CD1c-positive myeloid dendritic cell (primary cell): ENCODE measurements at regions not wholly inside any gene's neighbourhood (a gene's known extent, or its start where the extent isn't known, plus 50 kb on each side); places are given as distances from the start of the nearest gene placed in this dataset.

Experiments
- DNase-seq: peaks from one replicate; pipeline ENCODE4 v3.0.0-alpha.2; 2016; ENCODE audit errors: extremely low spot score

DNA sequence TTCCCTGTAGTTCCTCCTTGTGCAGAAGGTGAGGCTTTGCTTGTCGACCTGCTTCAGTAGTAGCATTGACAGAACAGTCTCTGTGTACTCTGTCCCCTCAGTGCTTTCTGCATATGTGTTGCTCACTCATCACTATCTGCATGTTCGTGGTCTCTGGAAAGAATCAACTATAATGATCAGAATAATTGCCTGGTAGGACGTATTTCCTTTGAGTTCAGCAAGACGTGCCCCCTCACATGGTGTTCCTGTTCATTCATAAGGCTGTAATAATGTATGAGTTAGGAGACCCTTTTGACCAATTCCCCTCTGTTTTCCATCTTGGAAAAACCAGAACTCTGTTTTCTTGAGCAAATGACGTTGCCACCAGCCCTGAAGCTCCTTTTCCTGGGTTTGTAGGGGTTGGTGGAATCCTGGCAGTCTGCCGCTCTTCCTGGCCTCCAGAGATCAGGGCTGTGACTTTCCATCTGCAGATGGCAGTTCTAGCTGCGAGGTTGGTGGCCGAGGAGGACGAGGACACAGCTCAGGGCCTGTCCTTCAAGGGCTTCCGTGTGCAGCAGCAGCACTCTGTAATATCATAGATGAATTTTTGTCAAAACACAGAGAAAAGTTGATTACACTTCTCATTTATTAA lies 61.9 kb downstream of the EXOSC2 start:
- no peak for DNase-seq

DNA sequence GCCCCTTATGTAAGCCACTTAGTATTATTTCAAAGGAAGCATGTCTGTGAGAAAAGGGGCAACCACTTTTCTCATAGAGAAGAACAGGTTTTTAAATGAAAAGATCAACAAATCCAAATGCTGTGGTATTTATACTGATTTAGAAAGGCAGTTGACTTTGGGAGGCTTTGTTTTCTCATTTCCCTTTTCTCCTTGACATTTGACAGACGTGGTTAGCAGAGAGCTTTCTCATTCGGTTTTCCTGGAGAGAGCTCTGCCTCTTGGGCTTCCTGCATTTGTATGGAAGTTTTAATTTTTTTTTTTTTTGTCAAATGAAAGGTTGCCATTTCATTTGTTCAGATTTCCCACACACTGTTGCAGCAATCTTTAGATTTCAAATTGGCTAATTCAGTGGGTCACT lies 62.5 kb downstream of the EXOSC2 start:
- peak; percentile 45 for DNase-seq

DNA sequence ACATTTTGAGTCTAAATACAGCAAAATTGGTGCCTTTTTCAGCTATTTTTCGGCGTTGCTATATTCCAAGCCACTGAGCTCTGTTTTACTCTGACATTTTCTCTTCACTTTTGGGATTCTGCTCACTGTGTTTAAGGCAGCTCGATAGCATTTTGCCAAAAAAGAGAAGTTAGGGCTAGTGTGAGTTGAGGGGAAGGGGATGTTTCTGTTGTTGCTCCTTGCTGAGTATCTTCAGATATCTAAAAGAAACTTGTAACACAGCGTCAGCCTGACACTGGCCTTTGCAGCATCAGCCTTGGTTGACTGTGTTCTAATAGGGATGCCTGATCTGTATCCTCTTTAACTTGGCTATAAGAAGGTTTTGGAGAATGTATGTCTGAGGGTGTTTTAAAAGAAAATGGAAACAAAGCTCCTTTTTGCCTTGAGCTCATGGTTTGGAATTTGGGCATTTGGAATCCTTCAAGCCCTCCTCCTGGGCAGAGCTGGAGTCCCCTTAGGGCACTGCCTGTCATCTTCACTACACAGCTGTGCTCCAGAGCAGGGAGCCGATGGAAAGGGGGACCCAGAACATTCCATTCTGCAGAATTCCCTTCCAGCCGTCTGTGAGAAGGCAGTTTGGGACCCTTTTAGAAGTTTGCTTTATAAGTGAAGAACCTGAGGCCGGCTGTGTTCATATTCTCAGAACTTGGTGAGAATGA lies 63.0 kb downstream of the EXOSC2 start:
- peak; percentile 4 for DNase-seq

DNA sequence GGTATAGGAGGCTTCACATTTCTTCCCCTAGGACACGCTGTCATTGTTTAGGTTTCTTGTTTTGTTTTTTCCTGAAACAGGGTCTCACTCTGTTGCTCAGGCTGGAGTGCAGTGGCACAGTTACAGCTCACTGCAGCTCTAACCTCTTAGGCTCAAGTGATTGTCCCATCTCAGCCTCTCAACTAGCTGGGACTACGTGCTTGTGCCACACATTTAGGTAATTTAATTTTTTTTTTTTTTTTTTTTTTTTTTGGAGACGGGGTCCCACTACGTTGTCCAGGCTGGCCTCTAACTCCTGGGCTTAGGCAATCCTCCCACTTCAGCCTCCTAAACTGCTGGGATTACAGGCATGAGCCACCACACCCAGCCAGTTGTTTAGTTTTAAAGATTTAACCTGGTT lies 66.2 kb downstream of the EXOSC2 start:
- DNase-seq: no peak

DNA sequence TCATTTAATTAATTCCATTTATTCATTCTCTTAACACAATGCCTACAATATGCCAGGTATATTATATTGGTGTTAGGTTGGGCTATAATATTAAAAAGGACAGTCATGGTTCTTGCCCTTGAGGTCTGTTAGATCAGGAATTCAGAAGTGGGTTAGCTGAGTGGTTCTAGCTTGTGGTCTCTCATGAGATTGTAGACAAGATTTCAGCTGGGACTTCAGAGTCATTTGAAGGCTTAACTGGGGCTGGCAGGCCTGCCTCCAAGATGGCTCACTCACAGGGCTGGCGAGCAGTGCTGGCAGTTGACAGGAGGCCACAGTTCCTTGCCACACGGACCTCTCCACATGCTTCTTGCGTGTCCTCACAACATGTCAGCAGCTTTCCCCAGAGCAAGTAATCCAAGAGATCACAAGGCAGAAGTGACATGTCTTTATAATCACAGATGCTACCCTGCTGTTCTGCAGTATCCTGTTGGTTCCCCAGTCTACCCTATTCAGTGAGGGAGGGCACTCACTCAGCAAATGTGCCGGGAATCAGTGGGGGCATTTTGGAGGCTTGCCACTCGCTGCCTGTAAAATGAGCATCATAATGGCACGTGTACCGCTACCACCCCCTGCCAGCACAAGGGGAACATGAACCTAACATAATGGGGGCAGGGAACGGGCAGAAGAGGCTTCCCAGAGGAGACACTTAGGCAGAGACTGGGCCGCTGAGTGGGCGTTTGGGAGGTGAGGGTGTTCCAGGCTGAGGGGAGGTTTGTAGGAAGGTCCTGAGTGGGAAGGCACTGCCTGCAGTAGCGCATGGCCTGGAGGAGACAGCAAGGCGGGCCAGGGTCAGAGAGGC lies 70.0 kb downstream of the EXOSC2 start:
- no peak for DNase-seq

DNA sequence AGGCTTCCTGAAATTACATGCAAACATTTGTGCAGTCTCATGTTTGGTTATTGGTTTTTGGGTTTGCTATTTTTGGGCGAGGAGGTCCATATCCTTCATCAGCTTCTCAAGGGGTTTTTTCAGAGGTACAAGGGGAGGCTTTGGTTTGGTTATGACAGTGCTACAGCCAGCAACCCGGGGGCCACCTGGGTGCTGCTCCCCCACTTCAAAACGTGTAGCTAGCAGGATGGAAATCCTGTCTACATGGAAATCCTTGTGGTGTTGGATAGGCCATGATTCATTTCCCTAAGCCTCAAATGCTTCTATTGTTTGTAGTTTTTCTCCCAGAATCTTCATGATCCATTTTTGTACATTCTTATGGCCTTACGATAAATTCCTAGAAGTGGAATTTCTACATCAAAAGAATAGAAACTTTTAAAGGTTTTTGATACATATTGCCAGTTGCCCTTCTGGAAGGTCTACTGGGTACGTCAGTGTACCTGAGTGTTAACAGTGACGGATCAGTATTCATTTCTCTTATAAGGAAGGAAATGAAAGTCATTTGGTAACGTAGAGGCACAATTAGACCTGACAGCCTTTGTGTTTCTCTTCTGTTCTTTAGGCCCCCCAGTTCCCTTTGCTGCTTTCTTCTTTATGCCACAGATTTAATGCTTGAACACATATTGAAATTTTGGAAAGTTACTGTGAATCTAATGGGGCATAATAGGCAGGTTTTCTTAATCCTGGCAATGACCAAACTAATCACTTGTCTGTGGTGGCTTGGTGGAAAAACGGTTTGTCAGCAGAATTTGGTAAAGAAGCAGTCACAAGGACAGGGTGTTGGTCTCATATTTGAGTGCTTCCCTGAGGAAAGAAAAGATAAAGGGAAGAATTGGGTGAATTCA lies 69.7 kb upstream of the ABL1 start:
- no peak for DNase-seq

DNA sequence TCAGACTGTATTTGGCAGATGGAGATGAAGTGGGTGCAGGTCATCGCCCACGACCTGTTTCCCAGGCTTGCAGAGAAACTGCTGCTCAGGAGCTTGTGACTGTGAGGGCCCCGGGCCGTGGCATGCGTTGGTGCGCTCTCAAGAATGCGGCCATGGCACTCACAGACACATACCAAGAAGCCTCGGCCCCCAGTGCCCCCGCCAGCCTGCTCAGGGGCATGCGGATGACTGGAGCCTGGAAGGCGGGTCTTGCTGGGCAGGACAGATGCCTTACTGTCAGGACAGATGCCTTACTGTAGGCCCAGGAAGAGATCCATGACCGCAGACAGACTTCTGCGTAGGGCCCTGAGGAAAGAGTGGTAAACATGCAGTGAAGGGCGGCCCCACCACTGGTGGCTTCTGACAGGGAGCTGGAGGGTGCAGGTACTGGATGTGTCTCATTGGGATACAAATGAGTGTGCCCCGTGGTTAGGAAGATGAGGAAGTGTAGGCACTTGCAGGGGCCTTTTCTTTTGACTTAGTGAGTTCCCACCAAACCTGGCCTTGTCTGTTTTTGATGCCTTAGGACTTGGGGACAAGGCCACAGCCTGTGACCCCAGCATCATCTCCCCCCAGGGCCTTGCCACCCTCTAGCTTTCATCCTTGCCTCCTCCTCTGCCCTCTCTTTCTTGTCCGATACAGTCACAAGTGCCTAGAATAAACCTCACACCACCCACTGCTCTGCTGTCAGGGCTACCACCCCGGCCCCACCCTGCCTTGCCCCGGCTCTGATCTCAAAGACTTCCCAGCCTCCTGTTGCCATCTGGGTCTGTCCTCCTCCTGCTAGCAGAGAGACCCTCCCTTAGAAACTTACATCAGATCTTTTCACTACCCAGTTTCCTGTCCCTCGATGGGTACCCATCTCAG lies 68.8 kb upstream of the ABL1 start:
- no peak for DNase-seq

DNA sequence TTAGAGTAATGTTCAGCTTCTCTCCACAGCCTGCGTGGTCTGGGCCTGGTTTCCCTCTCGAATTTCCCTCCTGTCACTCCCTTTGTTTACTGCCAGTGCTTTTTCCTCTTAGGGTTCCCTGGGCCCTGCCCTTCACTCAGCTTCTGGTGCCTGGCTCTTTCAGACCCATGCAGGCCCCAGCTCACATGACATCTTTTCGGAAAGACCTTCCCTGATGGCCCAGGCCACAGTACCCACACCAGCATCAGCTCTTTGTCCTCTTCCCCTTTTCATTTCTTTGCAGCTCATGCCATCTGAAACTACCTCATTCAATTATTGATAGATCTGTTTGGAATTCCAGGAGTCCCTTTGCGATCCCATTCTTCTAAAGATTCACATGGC lies 68.1 kb upstream of the ABL1 start:
- no peak for DNase-seq

DNA sequence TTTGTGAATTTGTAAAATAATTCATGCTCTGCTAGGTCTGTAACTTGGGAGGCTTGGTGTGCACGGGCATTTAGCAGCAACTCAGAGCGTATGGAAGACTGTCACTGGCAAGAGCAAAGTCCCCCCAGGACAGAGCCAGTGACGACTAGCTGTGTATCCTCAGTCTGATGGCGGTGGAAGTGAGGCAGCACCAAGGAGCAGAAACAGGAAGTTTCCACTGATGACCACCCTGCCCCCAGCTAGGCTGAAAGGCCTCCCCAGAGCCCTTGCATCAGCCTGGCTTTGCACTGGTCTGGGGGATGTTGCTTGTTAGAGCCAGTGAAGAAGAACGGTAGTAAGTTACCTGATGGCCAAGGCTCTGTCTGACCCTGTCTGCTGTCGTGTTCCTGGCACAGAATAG lies 66.8 kb upstream of the ABL1 start:
- peak; percentile 47 for DNase-seq

DNA sequence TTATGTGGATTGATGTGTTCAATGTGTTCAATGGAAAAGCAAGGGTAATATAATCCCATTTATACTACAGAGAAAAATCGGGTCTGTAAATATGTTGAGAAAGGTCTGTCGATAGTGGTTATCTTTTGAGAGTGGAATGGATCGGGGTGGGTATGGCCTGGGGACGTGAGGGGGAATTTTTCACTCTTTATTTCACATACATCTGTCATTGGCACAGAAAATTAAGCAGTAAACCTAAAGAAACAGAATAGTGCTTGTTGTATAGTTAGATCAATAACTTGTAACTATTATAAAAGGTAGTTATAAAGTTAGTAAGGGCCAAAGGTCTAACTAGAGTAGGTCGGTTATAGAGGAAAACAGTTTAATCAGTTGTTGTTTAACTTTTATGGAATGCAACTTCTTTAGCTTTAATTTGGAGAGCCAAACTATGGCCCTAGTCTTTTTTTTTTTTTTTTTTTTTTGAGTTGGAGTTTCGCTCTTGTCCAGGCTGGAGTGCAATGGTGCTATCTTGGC lies 66.1 kb upstream of the ABL1 start:
- no peak for DNase-seq

DNA sequence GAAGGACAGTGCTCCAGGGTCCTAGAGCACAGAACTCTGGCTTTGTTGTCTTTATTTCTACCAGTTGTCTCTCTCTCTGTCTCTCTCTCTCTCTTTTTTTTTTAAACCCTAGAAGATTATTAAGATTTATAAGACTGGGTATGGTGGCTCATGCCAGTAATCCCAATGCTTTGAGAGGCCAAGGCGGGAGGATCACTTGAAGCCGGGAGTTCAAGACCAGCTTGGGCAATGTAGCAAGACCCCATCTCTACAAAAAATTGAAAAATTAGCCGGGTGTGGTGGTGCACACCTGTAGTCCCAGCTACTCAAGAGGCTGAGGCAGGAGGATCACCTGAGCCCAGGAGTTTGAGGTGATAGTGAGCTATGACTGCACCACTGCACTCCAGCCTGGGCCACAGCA lies 65.0 kb upstream of the ABL1 start:
- no peak for DNase-seq

DNA sequence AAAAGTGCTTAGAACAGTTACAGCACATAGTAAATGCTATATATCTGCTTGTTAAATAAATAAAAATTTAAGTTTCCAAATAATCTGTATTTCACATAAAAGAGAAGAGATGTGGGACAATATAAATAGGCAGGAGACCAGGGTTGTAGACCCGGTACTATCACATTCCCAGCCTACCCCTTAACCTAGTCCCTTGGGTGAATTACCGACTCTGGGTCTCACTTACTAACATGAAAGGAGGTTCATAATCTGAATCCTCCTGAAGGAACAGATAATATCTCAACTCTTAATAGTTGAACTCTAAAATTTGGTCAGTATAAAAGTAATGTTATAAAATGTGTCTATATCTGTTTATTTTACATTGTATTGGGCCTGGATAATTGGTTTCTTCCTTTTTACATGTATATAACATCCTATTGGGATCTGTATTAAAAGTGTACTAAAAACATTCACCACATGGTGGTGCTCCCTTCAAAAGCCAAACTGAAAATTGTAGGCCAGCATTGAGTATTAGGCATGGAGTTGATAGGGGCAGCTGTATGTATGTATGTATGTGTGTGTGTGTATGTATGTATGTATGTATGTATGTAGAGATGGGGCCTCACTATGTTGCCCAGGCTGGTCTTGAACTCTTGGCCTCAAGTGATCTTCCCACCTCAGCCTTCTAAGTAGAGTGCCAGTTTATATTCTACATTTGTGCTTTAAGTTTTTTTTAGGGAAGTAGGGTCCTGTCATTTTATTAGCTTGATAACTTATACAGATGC lies 64.2 kb upstream of the ABL1 start:
- DNase-seq: peak; percentile 53

DNA sequence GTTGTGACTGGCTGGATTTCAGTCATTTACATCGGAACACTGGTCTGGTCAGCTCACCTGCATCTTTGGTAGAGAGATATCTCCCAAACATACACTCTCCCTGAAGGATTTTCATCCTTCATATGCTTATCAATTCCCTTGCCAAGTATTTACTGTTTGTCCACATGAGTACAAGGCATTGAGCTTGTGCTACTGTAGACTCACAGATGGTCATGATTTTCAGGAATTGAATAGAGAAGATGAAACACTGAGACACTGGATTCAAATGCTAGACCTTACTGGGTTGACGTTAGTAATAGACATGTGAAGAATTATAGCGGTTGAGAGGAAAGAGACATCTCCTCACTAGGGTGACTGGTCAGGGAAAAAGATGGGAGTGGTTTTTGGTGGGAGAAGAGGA lies 62.9 kb upstream of the ABL1 start:
- no peak for DNase-seq

DNA sequence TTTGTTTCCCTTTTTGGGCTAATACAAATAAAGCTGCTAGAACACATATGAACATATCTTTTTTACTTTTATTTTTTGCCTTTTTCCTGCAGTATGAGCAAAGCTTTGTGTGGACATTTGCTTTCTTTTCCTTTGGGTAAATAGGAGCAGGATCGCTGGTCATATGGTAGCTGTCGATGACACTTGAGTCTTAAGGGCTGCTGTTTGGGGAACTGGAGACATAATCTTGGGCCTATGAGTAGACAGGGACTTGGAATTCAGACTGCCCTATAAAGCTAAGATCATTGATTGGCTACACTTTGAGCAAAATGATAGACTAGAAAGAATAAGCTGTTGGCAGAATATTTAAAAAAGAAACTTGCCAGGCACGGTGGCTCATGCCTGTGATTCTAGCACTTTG lies 60.9 kb upstream of the ABL1 start:
- DNase-seq: no peak

DNA sequence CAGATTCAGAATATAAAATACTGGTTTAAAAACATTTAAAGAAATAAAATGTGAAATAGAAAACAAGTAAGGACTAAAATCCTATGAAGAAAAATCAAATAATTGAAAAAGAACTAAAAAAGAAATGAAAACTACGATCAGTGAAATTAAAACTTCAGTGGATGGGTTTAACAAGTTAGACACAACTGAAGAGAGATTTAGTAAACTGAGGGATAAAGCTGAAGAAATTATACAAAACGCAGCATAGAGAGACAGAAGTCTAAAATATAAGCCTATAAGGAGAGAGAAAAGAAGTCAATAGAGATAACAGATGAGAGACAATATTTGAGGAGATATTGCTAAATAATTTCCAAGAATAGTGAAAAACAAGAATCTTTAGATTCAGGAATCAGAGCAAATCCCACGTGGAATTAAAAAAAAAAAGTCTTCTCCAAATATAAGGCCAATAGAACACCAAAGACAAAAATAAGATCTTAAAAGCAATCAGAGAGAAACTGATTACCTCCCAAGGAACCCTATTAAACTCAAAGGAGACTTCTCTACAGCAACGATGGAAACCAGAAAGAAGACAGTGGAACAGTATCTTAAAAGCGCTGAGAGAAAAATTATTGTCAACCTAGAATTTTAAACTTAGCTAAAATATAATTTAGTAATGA lies 59.6 kb upstream of the ABL1 start:
- no peak for DNase-seq

DNA sequence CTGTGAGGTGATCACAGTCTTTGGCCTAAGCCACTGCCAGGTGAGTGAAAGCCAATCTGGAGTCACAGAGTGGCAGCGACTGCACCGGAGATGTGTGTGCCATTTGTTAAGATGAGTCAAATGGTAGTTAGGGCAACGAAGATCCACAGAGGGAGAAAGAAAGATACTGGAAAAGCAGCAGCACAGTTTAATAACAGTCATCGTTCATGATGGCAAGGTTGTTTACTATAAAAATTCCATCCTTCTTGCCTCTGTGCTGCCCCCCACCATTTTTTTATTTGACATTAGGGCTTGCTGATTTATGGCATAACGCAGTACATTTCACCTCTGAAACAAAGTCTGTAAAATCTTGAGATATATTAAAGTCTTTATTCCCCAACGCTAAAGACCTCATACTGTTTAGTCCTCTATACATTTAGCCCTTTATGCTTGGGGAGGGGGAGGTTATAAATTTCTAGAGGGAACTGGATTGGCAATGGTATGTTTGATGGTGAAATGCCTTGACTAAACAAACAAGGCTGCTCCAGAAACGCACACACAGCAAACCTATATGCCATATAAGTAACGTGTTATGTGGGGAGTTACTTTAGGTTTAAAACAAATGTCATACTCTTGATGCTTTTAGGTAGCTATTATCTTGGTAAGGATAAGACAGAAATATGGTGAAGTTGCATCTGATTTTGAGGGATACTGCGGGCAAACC lies 55.8 kb upstream of the ABL1 start:
- DNase-seq: no peak

DNA sequence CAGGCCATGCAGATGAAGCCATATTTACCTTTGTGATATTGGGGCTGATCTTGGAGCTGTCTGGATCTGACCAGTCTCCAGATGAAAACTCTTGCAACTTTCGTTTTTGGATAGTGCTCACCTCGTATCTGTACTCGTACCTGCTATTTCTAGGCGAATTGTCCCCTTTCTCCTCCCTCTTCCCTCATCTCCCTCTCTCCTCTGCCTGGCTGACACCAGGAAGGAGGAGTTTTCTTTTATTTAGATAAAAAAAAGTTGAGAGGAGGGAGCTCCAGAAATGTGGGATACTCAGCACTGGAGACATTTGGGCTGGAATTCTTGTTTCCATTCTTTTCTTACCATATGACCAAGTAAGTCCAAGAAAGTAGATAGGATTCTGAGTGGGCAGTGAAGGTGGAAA lies 54.6 kb upstream of the ABL1 start:
- DNase-seq: no peak

DNA sequence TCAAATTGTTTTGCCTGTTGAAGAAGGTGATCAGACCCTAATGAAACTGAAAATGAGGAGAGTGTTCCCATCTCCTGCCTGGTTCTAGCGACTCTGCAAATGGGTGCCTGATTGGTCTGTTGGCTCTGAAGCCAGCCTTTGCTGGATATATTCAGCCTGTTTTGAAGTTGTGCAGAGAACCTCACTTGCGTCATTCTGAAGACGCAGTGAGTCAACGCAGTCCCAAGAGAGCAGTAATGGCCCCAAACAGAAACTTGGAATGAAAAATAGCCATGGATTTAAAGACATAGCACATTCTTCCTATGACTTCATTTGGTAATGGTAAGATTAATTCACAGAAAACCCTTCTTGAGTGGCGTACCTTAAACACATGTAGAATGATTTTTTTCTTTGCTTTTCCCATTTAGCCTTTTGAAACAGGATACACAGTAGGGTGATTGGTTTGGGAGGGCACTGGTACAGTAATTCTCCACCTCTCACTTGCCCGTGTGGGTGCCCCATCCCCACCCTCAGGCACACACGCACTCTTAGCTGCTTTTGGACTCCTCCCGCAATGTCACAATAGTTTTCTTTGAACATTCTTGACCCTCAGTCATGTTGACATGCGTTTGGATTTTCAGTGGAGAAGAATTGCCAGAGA lies 54.1 kb upstream of the ABL1 start:
- no peak for DNase-seq
